IgD-negative memory B cell (primary cell): ENCODE measurements at regions not wholly inside any gene's neighbourhood (a gene's known extent, or its start where the extent isn't known, plus 50 kb on each side); places are given as distances from the start of the nearest gene placed in this dataset.

ENCODE experiments used
- H3K27ac Mint-ChIP-seq, 3 donors: one replicate each; pipeline ENCODE4 v1.8.0; 2020 to 2022; ENCODE audit warnings: mild to moderate bottlenecking in 3 of 3, mixed read lengths in 3 of 3, moderate library complexity in 1 of 3
- H3K27me3 Mint-ChIP-seq: one replicate; pipeline ENCODE4 v1.8.0; 2021; ENCODE audit warnings: mixed read lengths
- H3K36me3 Mint-ChIP-seq: one replicate; pipeline ENCODE4 v1.8.0; 2020; ENCODE audit warnings: mild to moderate bottlenecking, mixed read lengths
- H3K4me1 Mint-ChIP-seq, 3 donors: one replicate each; pipeline ENCODE4 v1.8.0; 2020 to 2022; ENCODE audit warnings: mixed read lengths in 3 of 3, mild to moderate bottlenecking in 1 of 3
- H3K4me3 Mint-ChIP-seq, 4 donors: one replicate each; pipeline ENCODE4 v1.8.0; 2020 to 2022; ENCODE audit warnings: mild to moderate bottlenecking in 4 of 4, mixed read lengths in 4 of 4, moderate library complexity in 3 of 4
- H3K9me3 Mint-ChIP-seq, 3 donors: one replicate each; pipeline ENCODE4 v1.8.0; 2020 to 2021; ENCODE audit warnings: mixed read lengths in 3 of 3, mild to moderate bottlenecking in 1 of 3

- no peak overlapping the region for H3K27ac Mint-ChIP-seq
- H3K9me3 Mint-ChIP-seq, result peaks cover 0 to 4% (median under 1%) of the 10 kb centered on the region in 3 donors
- no peaks in the 10 kb centered on the region for H3K36me3 Mint-ChIP-seq
- peaks cover 0 to 2% (median 0%) of the 10 kb centered on the region in 3 donors for H3K4me1 Mint-ChIP-seq
- no peaks in the 10 kb centered on the region for H3K27me3 Mint-ChIP-seq
- no peak overlapping the region for H3K4me3 Mint-ChIP-seq
Measured at GRCh38 chrX:42524379-42524778, 253.6 kb downstream of the PPP1R2C start.

GRCh38 chrX:42519666-42520231, 258.2 kb downstream of the PPP1R2C start:
- Mint-ChIP-seq H3K4me1 (peaks cover 0 to 2% (median 0%) of the 10 kb centered on the region in 3 donors), H3K27ac (peak overlapping the region in 1 of 3 donors; percentile 44), H3K9me3 (no peaks in the 10 kb centered on the region)

GRCh38 chrX:42515939-42516338, 262.0 kb downstream of the PPP1R2C start:
- Mint-ChIP-seq H3K27ac (no peak overlapping the region), H3K4me1 (no peaks in the 10 kb centered on the region), H3K27me3 (no peaks in the 10 kb centered on the region), H3K9me3 (peaks cover 0 to 12% (median 5%) of the 10 kb centered on the region in 3 donors), H3K36me3 (no peaks in the 10 kb centered on the region), H3K4me3 (no peak overlapping the region)

More at GRCh38 chrX:42519666-42520231, 258.2 kb downstream of the PPP1R2C start:
- H3K27me3 Mint-ChIP-seq, result no peaks in the 10 kb centered on the region
- H3K4me3 Mint-ChIP-seq, result no peak overlapping the region
- no peaks in the 10 kb centered on the region for H3K36me3 Mint-ChIP-seq

GRCh38 chrX:42505016-42505415, 272.9 kb downstream of the PPP1R2C start:
- peaks cover 4% of the 10 kb centered on the region for H3K27me3 Mint-ChIP-seq
- peaks cover 2% of the 10 kb centered on the region for H3K36me3 Mint-ChIP-seq
- H3K27ac Mint-ChIP-seq, result no peak overlapping the region
- H3K9me3 Mint-ChIP-seq, result peaks cover 0 to 10% (median 7%) of the 10 kb centered on the region in 3 donors
- H3K4me3 Mint-ChIP-seq, result no peak overlapping the region
- H3K4me1 Mint-ChIP-seq, result peaks cover 2 to 6% (median 4%) of the 10 kb centered on the region in 3 donors

- H3K27ac Mint-ChIP-seq, result no peak overlapping the region
- H3K4me3 Mint-ChIP-seq, result no peak overlapping the region
- H3K4me1 Mint-ChIP-seq, result peaks cover 0 to 1% (median under 1%) of the 10 kb centered on the region in 3 donors
- no peaks in the 10 kb centered on the region for H3K36me3 Mint-ChIP-seq
- H3K27me3 Mint-ChIP-seq, result peaks cover 4% of the 10 kb centered on the region
- peaks cover 0 to 2% (median 0%) of the 10 kb centered on the region in 3 donors for H3K9me3 Mint-ChIP-seq
Measured at GRCh38 chrX:42499620-42500019, 278.3 kb downstream of the PPP1R2C start.

- Mint-ChIP-seq H3K4me1 (peaks cover 0 to 1% (median 0%) of the 10 kb centered on the region in 3 donors), H3K36me3 (no peaks in the 10 kb centered on the region), H3K4me3 (no peak overlapping the region), H3K27ac (no peak overlapping the region), H3K27me3 (no peaks in the 10 kb centered on the region), H3K9me3 (no peaks in the 10 kb centered on the region)
Measured at GRCh38 chrX:42497356-42497755, 280.6 kb downstream of the PPP1R2C start.

GRCh38 chrX:42496239-42496638, 281.7 kb downstream of the PPP1R2C start:
- H3K4me1 Mint-ChIP-seq, result peaks cover 6 to 10% (median 10%) of the 10 kb centered on the region in 3 donors
- H3K27ac Mint-ChIP-seq, result no peak overlapping the region
- no peaks in the 10 kb centered on the region for H3K27me3 Mint-ChIP-seq
- no peaks in the 10 kb centered on the region for H3K9me3 Mint-ChIP-seq
- H3K4me3 Mint-ChIP-seq, result no peak overlapping the region
- no peaks in the 10 kb centered on the region for H3K36me3 Mint-ChIP-seq

- Mint-ChIP-seq H3K27ac (no peak overlapping the region), H3K4me1 (peaks cover 8 to 17% (median 14%) of the 10 kb centered on the region in 3 donors)
Measured at GRCh38 chrX:42495139-42495538, 282.8 kb downstream of the PPP1R2C start.

GRCh38 chrX:42491137-42491907, 286.6 kb downstream of the PPP1R2C start:
- Mint-ChIP-seq H3K9me3 (no peaks in the 10 kb centered on the region), H3K4me1 (peaks cover 8 to 17% (median 16%) of the 10 kb centered on the region in 3 donors), H3K36me3 (no peaks in the 10 kb centered on the region), H3K27ac (no peak overlapping the region), H3K4me3 (no peak overlapping the region), H3K27me3 (no peaks in the 10 kb centered on the region)

More at GRCh38 chrX:42495139-42495538, 282.8 kb downstream of the PPP1R2C start:
- Mint-ChIP-seq H3K4me3 (no peak overlapping the region), H3K9me3 (no peaks in the 10 kb centered on the region), H3K36me3 (no peaks in the 10 kb centered on the region), H3K27me3 (no peaks in the 10 kb centered on the region)

GRCh38 chrX:42490111-42490510, 287.9 kb downstream of the PPP1R2C start:
- Mint-ChIP-seq H3K27ac (no peak overlapping the region), H3K27me3 (no peaks in the 10 kb centered on the region), H3K36me3 (no peaks in the 10 kb centered on the region), H3K4me1 (peaks cover 8 to 17% (median 16%) of the 10 kb centered on the region in 3 donors), H3K9me3 (no peaks in the 10 kb centered on the region), H3K4me3 (no peak overlapping the region)

GRCh38 chrX:42485601-42486000, 292.4 kb downstream of the PPP1R2C start:
- Mint-ChIP-seq H3K4me3 (no peak overlapping the region), H3K9me3 (no peaks in the 10 kb centered on the region), H3K27ac (no peak overlapping the region), H3K36me3 (peaks cover 1% of the 10 kb centered on the region), H3K27me3 (no peaks in the 10 kb centered on the region), H3K4me1 (peaks cover 5 to 11% (median 6%) of the 10 kb centered on the region in 3 donors)

GRCh38 chrX:42484233-42484632, 293.7 kb downstream of the PPP1R2C start:
- Mint-ChIP-seq H3K27me3 (no peaks in the 10 kb centered on the region), H3K4me3 (no peak overlapping the region), H3K27ac (no peak overlapping the region), H3K4me1 (peaks cover 2 to 6% (median 3%) of the 10 kb centered on the region in 3 donors), H3K36me3 (peaks cover 1% of the 10 kb centered on the region), H3K9me3 (no peaks in the 10 kb centered on the region)

- Mint-ChIP-seq H3K4me3 (no peak overlapping the region), H3K27me3 (no peaks in the 10 kb centered on the region), H3K36me3 (no peaks in the 10 kb centered on the region), H3K27ac (no peak overlapping the region), H3K4me1 (peaks cover 2 to 20% (median 8%) of the 10 kb centered on the region in 3 donors), H3K9me3 (no peaks in the 10 kb centered on the region)
Measured at GRCh38 chrX:42477396-42477795, 300.6 kb downstream of the PPP1R2C start.

GRCh38 chrX:42472727-42473126, 305.2 kb downstream of the PPP1R2C start:
- Mint-ChIP-seq H3K36me3 (no peaks in the 10 kb centered on the region), H3K4me1 (peaks cover 0 to 10% (median 3%) of the 10 kb centered on the region in 3 donors)

GRCh38 chrX:42466332-42467046, 311.5 kb downstream of the PPP1R2C start:
- Mint-ChIP-seq H3K36me3 (no peaks in the 10 kb centered on the region), H3K4me3 (no peak overlapping the region), H3K27ac (no peak overlapping the region), H3K27me3 (peaks cover 1% of the 10 kb centered on the region), H3K4me1 (no peaks in the 10 kb centered on the region), H3K9me3 (peaks cover 0 to 4% (median 3%) of the 10 kb centered on the region in 3 donors)

More at GRCh38 chrX:42472727-42473126, 305.2 kb downstream of the PPP1R2C start:
- no peaks in the 10 kb centered on the region for H3K9me3 Mint-ChIP-seq
- H3K27me3 Mint-ChIP-seq, result peaks cover 1% of the 10 kb centered on the region
- no peak overlapping the region for H3K27ac Mint-ChIP-seq
- H3K4me3 Mint-ChIP-seq, result no peak overlapping the region
